HG03460 (cell line): ENCODE measurements at regions not wholly inside any gene's neighbourhood (a gene's known extent, or its start where the extent isn't known, plus 50 kb on each side); places are given as distances from the start of the nearest gene placed in this dataset.

ENCODE experiments used
- ATAC-seq: cut with Tn5 transposase; IDR thresholded peaks from one replicate; pipeline ENCODE4 v1.9.1; 2021; ENCODE audit not compliant: unreplicated experiment

GRCh38 chr13:77425705-77426104 lies 98.8 kb upstream of the MYCBP2 start:
- ATAC-seq: no peak

- no peak for ATAC-seq
Observed at GRCh38 chr13:77423296-77423695, 96.4 kb upstream of the MYCBP2 start.

- ATAC-seq: no peak
Observed at GRCh38 chr13:77422724-77423123, 95.8 kb upstream of the MYCBP2 start.

- ATAC-seq: no peak
Observed at GRCh38 chr13:77417897-77418296, 91.0 kb upstream of the MYCBP2 start.

GRCh38 chr13:77416666-77417212 lies 89.8 kb upstream of the MYCBP2 start:
- ATAC-seq: no peak

GRCh38 chr13:77415253-77416071 lies 88.6 kb upstream of the MYCBP2 start:
- ATAC-seq: peak; percentile 88

GRCh38 chr13:77412860-77413259 lies 86.0 kb upstream of the MYCBP2 start:
- no peak for ATAC-seq

- ATAC-seq: no peak
Observed at GRCh38 chr13:77412116-77412635, 85.3 kb upstream of the MYCBP2 start.

- ATAC-seq: no peak
Observed at GRCh38 chr13:77409412-77409811, 82.5 kb upstream of the MYCBP2 start.

GRCh38 chr13:77406644-77407440 lies 79.9 kb upstream of the MYCBP2 start:
- ATAC-seq: no peak

- no peak for ATAC-seq
Observed at GRCh38 chr13:77398825-77399620, 72.1 kb upstream of the MYCBP2 start.

- ATAC-seq: no peak
Observed at GRCh38 chr13:77397636-77398035, 70.7 kb upstream of the MYCBP2 start.

- ATAC-seq: no peak
Observed at GRCh38 chr13:77391475-77391874, 64.6 kb upstream of the MYCBP2 start.

- ATAC-seq: no peak
Observed at GRCh38 chr13:77390391-77390790, 63.5 kb upstream of the MYCBP2 start.

GRCh38 chr13:77389625-77390000 lies 62.7 kb upstream of the MYCBP2 start:
- ATAC-seq: peak; percentile 61

GRCh38 chr13:77388944-77389624 lies 62.2 kb upstream of the MYCBP2 start:
- ATAC-seq: no peak

GRCh38 chr13:77387607-77388200 lies 60.8 kb upstream of the MYCBP2 start:
- ATAC-seq: no peak

GRCh38 chr13:77386880-77387606 lies 60.1 kb upstream of the MYCBP2 start:
- ATAC-seq: no peak

GRCh38 chr13:77386046-77386445 lies 59.2 kb upstream of the MYCBP2 start:
- ATAC-seq: no peak
